HG03571 (cell line): ENCODE measurements at regions not wholly inside any gene's neighbourhood (a gene's known extent, or its start where the extent isn't known, plus 50 kb on each side); places are given as distances from the start of the nearest gene placed in this dataset.

ENCODE experiments used
- ATAC-seq: cut with Tn5 transposase; IDR thresholded peaks from one replicate; pipeline ENCODE4 v1.9.1; 2021; ENCODE audit not compliant: unreplicated experiment

DNA sequence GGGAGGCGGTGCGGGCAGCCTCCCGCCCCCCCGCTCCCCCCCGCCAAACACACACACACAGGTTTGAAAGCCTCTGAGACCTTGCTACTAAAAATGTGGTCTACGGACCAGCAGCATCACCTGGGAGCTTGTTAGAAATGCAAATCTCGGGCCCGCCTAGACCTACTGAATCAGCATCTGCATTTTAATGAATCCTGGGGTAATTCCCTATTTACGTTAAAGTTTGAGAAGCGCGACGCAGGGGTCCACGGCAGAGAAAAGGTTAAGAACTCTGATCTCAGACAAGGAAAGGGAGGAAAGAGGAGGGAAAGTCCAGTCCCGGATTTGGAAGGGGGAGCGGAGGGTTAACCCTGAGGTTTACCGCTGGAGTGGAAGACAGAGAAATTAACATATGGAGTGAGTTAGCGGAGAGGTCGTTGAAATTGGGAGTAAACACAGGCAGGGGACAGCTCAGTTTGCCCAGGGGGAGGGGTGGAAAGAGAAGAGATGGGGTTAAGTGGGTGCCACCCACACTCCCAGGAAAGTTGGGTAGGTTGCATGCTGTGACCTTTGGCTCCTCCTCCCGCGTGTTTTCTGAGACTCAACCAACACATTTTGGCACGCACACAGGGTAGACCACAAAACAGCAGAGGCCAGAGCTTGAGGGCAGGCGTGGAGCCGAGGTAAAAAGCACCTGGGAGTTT is 483.6 kb downstream of the BCOR start:
- no peak for ATAC-seq

DNA sequence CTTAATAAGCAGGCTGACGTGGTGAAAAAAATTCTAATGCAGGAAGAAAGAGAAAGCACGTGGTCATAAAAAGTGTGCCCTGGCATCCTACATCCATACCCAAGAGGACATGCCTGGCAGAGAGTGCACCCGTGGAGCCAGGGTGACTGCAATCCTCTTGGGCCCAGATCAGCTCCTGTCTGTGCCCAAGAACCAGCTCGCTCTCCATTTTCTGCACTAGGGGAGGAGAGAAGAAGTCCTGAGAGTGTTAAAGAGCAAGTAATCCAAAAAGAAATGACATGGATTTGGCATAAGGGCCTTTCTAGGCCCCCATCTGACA is 483.1 kb downstream of the BCOR start:
- no peak for ATAC-seq

DNA sequence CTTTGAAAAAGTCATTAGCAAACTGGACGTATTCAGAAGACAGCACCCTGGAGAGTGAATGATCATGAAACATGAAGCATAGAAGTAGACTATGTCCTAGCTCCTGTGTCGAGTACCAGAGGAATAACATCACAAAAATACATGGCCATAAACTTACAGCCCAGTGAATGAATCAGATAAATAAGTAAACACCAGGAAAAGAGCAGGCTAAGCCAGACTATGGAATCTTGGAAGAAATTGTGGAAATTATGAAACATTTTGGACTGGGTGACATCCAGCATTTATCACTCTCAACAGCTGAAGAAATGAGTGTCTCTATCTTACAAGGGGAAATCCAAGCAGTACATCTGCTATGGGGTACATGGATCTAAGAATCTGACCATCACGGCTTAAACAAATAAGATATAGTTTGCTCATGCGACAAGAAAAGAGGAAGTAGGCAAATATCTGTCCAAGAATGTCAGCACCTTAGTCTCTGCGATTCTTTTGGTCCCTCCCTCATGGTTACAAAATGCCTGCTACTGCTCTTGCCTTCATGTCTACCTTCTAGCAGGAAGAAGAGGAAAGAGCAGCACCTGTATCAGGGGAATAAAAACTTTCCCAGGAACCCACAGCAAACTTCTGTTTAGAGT is 481.5 kb downstream of the BCOR start:
- no peak for ATAC-seq

DNA sequence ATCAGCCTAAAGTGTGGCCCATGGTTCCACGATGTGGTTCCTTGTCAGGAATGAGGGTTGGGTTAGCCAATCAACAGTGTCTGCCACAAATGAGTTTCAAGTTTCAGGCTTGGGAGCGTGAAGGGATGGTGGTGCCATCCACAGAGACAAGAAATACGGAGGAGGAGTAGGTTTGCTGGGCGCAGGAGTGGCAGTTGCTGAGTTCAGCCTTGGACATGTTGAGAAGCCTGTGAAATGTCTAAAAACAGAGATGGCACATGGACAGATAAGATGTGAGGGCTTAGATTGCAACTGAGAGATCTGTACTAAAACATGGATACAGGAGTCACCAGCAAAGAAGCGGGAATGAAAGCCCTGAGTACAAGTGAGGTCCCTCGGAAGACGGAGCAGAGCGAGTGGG is 481.0 kb downstream of the BCOR start:
- no peak for ATAC-seq

DNA sequence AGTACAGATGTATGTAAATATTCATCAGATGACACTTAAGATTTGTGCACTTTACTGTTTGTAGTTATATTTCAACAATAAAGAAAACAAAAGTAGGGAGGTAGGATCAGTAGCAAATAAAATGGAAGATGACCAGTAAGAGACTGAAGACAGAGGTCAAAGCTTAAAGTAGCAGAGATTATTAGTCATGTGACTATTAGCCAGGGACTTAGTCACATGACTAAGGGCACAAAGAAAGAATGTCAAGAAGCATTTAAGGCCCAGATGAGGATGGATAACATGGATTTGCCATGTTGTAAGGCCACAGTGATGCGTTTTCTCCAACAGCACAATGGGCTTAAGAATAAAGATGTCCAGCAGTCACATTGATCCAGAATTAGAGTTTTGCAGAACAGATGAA is 479.6 kb downstream of the BCOR start:
- ATAC-seq, result no peak

DNA sequence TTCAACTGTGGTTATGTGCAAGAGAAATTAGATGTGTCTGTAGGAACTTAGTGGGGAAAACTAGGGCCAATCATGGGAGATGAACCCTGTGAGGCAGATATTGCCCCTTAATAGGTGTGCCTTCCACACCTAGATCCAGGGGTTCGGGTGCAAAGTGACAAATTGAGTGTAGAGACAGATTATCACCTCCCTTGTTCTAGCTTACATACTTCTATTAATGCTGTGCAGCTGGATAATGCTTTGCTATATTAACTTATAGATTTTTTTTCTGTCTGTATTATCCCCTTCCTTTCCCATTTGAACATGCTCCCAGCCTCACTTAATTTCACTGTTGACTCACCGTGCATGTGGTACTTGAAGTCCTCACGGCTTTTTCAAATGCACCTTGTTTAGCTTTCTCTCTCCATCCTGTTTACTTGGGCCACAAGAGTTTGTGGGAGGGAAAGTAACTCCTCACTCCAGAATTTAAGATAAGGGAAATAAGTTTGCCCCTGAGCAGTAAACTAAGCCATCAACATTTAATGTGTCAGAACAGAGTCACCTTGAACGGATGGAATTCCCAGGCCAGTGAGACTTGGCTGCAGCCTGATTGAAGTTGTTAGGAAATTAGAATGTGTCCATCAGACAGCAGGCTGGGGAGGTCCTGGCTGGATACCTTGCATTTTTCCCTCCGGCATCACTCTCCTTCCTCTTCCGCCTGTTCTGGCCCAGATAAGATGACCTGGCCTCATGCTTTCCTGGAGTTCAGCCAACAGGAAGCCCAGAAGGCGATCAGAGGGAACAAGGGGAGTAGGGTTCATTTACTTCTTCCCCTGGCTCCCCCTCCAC is 478.4 kb downstream of the BCOR start:
- ATAC-seq, result no peak

DNA sequence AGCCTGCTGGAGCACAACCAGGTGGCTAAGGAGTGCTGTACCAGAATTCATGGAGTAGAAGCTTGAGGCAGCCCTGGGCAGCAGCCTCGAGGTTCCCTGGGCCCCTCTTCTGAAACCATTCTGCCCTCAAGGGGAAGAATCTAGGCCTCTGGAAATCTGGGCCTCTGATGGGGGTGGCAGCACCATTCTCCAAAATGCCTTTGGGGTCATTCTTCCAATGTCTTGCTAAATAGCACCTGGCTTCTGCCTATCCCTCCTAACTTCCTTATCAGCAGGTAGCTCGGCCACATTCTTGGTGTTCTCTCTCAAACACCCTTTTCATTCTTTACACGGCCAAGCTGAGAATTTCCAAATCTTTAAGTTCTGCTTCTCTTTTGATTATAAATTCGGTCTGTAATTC is 473.6 kb downstream of the BCOR start:
- ATAC-seq, result no peak

DNA sequence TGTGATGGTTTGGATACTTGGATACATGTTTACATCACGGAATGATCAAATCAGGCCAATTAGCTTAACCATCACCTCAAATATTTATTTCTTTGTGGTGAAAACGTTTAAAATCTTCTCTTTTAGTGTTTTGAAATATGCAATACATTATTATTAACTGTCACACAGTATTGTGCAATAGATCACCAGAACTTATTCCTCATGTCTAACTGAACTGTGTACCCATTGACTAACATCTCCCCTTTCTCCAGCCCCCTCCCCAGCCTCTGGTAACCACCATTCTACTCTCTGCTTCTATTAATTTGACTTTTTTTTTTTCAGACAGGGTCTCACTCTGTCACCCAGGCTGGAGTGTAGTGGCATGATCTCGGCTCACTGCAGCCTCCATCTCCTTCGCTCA is 471.9 kb downstream of the BCOR start:
- ATAC-seq, result no peak

DNA sequence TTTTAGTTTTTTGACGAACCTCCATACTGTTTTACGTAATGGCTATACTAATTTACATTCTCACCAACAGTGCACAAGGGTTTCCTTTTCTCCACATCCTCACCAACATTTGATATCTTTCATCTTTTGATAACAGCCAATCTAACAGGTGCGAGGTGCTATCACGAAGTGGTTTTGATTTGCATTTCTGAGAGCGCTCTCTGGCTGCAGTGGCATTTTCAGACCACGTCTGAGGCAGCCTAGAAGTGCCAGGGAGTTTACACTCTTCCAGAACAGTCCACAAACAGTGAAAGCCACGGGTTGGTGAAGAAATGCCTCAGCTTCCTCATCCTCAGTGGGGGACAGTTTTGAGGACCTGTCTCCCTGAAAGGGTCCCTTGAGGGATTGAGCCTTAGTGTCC is 471.0 kb downstream of the BCOR start:
- ATAC-seq, result no peak

DNA sequence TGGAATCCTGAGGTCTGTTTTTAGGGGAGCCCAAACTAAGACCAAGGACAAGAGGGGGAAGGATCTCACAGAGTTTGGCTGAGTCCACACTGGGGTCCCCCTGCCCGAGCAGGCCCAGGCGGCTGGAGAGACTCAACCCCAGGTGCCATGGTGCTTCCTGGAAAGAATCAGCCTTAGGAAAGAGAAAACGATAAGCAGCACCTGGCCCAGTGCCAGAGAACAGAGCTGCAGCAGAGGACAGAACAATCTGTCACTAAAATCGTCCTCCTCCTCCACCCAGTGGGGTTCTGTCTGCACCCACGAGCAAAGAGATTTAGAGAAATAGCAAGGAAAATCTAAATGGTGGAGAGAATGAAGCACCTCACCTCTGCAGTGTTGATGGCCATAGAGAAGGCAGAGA is 470.5 kb downstream of the BCOR start:
- no peak for ATAC-seq

DNA sequence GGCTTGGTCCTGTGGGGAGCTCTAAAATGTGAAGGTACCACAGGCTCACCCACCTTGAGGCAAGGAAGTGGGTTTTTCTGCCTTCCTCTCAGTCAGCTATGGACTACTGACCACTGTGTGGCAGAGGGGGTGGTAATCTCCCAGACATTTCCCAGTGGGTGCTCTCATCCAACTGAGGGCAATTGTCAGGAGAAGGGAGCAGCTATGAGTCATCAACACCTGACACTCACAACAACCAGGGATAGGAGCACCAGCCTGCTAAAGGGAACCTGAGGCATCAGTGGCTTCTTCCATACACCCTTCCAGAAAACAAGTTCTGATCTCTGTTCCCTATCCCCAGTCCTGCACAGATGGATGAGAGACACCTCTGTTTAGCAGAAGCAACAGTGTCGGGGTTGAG is 468.8 kb downstream of the BCOR start:
- ATAC-seq, result no peak

DNA sequence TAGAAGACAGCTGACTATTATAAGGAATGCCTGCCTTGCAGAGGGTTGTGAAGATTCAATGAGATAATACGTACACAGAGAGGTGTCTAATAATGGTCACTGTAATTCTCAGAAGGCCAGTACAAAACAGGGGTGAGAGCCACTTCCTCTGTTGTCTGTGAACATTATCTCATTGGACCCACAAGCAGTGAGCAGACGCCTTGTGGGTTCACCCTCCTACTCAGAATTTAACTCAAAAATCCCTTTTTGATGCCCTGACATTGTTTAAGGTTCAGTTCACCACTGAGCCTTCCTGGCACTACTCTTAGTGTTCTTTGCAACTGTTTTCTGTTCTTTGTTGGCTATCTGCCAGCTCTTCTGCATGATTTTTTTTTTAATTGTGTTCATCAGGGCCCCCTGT is 467.4 kb downstream of the BCOR start:
- ATAC-seq, result no peak

DNA sequence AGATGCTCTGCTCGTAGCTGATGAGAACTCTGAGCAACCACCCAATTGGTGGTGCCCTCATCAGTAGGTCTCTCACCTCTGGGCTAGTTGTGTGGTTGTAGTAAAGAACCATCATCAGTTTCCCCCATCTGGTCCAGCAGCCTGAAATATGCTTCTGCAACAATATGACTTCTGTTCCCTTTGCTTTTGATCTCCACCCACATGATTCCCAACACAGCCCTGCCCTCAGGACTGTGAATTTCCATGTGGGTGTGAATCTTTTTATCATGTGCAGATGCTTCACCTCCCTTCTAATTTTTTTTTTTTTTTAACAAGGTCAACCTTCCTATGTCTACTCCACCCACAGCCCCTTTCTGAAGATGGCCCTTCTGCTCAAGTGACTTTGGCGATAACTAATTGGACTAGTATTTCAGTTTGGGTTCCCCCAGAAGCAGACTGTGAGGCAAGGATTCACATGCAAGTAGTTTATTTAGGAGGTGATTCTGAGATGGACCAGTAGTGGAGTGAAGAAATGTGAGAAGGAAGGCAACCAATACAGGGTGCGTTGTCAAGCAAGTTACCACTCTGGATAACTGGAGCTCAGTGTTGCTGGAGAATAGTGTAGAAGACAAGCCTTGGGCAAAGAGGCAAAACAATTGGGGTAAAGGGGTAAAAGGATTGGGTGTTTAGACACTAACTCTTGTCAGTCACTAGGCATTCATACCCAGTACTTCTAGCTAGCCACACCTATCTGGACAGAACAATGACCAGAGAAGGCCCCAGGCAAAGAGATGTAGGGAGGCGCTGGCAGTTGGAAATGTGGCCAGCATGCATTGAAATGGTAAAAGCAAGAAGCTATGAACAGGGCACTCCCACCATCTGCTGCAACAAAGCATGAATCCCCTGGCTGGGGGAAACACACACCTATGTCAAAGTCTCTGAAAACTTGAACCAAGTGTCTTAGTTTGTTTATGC is 466.2 kb downstream of the BCOR start:
- no peak for ATAC-seq

DNA sequence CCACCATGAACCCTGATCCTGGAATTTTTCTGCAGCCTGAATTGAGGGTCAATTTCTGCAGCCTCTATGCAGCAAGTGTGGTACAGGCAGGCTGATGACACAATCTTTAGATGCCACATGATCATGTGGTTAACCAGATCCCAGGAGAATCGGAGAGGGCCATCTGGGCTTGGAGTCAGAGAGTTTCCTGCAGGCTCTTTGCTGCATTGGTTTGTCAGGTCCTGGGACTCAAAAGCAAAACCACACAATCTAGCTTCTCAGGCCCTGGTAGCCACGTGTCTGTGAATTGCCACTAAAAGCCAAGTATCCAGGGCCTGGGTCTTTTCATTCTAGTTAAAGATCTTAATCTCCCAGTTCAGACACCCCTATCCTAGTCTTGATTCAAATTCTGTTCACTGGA is 464.5 kb downstream of the BCOR start:
- no peak for ATAC-seq

DNA sequence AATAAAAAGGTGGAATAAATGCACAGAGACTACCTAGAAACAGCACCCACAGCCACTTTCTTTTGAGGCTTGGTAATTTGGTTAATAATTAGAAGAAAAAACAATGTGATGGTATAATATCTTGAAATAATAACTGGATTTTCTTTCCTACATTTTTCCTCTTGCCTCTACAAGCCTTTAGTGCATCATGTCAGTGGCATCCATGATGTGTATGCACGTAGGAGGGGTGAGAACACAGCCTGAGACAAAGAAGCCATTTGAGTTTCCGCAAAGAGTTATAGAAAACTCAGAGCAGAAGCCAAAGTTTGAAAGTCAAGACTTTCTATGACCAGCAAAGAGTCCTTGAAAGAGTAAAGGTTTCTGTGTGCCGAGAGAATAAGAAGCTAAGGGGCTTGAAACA is 461.3 kb downstream of the BCOR start:
- no peak for ATAC-seq

DNA sequence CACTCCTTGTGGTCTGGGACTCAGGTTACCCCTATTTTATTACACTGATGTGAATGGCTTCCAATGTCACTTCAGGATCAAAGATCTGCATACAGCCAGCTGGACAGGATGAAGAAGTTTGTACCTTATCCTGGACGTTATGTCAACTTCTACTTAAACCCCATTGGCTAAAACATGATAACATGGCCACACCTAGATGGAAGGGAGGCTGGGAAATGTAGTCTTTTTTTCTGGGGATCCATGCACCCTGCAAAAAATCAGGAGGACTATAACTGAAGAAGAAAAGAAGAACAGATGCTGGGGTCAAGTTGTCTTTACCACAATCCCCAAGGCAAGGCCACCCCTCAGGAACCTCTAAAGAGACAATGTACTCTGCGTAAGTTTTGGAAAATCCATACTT is 459.2 kb downstream of the BCOR start:
- no peak for ATAC-seq

DNA sequence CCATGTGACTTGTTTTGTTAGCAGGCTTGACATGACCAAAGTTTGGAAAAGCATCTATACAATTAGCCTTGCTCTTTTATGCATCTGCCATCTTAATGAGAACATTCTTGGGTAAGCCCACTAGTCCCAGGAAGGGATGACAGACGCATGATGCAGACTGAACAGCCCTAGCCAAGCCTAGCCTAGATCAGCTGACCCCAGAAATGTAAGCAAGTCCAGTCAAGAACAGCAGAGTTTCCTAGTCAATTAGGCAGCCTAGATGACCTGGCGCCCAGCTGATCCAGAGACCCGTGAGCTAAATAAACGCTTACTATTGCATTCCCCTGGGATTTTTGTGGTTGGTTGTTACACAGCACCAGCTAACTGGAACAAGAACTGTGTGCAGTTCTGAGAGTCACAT is 457.9 kb downstream of the BCOR start:
- no peak for ATAC-seq

DNA sequence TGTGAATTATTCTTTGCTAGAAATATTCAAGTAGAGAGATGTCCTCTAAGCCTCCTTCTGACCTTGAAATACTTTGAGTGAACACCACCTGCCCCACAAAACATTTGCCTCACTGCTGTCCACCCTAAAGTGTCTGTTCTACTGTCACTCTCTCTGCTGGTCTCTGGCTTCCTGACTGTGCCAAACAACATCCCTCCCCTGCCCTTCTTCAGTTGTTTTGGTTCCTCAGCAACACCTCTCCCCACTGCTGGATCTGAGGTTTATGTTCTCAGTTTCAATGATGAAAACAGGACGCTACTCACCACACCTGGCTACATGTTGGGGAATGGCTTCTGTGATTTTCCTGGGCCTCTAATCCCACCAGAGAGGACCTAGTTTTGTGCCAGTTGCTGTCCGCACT is 456.9 kb downstream of the BCOR start:
- ATAC-seq, result no peak

DNA sequence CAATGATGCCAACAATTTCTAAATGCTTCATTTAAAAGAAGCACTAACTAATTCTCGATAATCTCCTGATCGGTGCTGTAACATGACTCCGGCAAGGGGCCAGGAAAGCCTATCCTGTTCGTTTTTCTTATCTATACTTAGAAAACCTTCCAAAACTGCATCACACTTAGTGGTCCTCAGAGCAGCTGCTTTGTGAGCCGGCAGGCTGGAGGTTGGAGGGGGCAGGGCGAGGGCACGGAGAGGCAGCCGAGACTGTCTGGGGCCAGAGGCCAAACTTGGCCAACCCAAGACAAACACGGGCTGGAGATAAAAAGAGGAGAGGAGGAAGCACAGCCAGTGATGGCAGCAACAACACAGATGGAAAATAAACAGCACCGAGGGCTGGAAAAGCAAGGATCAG is 455.7 kb downstream of the BCOR start:
- ATAC-seq, result no peak

DNA sequence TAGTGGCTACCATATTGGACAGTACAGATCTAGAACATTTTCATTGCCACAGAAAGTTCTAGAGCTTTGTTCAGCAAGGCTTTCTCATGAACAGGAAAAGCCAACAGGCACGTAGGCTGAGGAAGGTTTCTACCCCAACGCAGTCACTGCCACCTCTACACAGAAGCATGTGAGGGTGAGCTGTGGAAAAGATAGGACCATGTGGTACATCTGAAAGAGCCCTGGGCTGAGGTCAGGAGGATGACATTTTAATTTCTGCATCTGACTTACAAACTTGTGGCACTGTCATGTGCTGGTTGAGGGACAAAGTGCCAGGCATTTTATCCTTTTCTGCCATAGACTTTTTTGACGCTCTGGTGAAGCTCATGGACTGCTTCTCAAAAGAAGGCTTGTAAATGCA is 454.2 kb downstream of the BCOR start:
- no peak for ATAC-seq

DNA sequence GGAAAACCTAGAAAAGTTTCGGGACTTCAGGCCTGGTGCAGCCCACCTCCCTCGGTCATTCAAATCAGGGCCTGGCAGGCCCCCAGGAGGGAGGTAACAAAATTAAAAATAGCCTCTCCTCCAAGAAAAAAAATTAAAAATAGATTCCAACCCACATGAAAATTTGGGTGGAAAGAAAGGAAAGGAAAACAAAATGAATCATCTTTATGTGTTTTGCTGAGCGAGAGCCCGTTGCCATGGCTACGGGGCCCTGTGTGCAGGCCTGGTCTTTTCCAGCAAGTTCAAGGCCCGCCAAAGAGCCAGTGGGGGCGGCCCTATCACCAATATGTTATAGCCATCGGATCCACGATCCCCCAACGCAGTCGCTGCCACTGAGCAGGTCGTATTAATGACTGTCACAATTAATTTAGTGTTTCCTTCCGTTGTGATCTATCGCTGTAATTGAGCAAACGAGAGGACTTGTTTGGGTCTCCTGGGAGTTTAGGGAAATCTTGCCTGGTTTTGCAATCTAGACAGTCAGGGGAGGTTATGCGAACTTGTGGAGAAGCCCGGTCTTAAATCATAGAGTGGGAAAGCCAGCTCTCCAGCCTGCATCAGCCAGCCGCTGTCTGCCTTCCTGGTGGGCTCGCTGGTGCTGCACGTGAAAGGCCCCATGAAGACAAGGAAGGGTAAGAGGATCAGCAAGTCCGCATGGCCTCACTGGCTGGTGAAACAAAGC is 452.4 kb downstream of the BCOR start:
- ATAC-seq, result no peak
